Type B pancreatic cell (in vitro differentiated cells): ENCODE measurements at regions not wholly inside any gene's neighbourhood (a gene's known extent, or its start where the extent isn't known, plus 50 kb on each side); places are given as distances from the start of the nearest gene placed in this dataset.

ENCODE experiments used
- DNase-seq: peaks from one replicate; pipeline ENCODE4 v3.0.0; 2021; ENCODE audit warnings: mixed read lengths; ENCODE audit not compliant: unreplicated experiment; ENCODE audit errors: extremely low spot score
- H3K27ac Mint-ChIP-seq: 2 replicates; pipeline ENCODE4 v1.8.0; 2021; ENCODE audit warnings: mild to moderate bottlenecking, mixed read lengths
- H3K27me3 Mint-ChIP-seq: 2 replicates; pipeline ENCODE4 v1.8.0; 2021; ENCODE audit warnings: mixed read lengths
- H3K36me3 Mint-ChIP-seq: 2 replicates; pipeline ENCODE4 v1.8.0; 2021; ENCODE audit warnings: mixed read lengths
- H3K4me1 Mint-ChIP-seq: one replicate; pipeline ENCODE4 v1.8.0; 2021; ENCODE audit warnings: mixed read lengths; ENCODE audit not compliant: unreplicated experiment
- H3K4me3 Mint-ChIP-seq: 2 replicates; pipeline ENCODE4 v1.8.0; 2021; ENCODE audit warnings: mild to moderate bottlenecking, mixed read lengths
- H3K9me3 Mint-ChIP-seq: 2 replicates; pipeline ENCODE4 v1.8.0; 2021; ENCODE audit warnings: mixed read lengths
- CTCF ChIP-seq: fragments of 200-600 bp; sonication (generic); conservative IDR thresholded peaks from 2 replicates; pipeline ENCODE4 v1.5.0; 2021; ENCODE audit warnings: antibody characterized with exemption, mild to moderate bottlenecking

- no peaks in the 10 kb centered on the region for H3K9me3 Mint-ChIP-seq
- peaks cover 9% of the 10 kb centered on the region for H3K4me1 Mint-ChIP-seq
- TF ChIP-seq CTCF: no peak
- no peak for DNase-seq
- H3K27ac Mint-ChIP-seq: no peak overlapping the region
- H3K36me3 Mint-ChIP-seq: no peaks in the 10 kb centered on the region
- no peaks in the 10 kb centered on the region for H3K27me3 Mint-ChIP-seq
- H3K4me3 Mint-ChIP-seq: no peak overlapping the region
Observed at GRCh38 chr14:87000081-87000480, 992.9 kb downstream of the GALC start.

GRCh38 chr14:86999036-86999435, 993.9 kb downstream of the GALC start:
- H3K9me3 Mint-ChIP-seq: no peaks in the 10 kb centered on the region
- H3K27me3 Mint-ChIP-seq: no peaks in the 10 kb centered on the region
- DNase-seq: no peak
- no peak overlapping the region for H3K4me3 Mint-ChIP-seq
- TF ChIP-seq CTCF: no peak
- H3K27ac Mint-ChIP-seq: no peak overlapping the region
- H3K4me1 Mint-ChIP-seq: peaks cover 9% of the 10 kb centered on the region
- H3K36me3 Mint-ChIP-seq: no peaks in the 10 kb centered on the region

DNA sequence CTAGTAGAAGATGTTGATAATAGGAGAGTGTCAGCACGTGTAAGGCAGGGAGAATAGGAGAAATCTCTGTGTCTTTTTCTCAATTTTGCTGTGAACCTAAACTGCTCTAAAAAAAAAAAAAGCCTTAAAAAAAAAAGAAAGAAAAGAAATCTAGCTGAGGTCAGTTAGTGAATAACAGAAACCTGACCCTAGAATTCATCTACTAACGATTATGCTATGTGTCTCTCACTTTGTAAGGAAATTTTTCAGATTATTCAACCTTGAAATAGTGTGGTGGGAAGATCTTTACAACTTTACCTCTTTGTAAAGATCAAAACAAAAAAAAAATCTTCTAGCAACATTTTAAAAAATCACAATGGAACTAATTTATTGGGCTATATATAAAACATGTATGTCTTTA, 995.7 kb downstream of the GALC start:
- no peak for DNase-seq
- TF ChIP-seq CTCF: no peak
- Mint-ChIP-seq H3K36me3 (no peaks in the 10 kb centered on the region), H3K27me3 (no peaks in the 10 kb centered on the region), H3K4me3 (no peak overlapping the region), H3K4me1 (peaks cover 5% of the 10 kb centered on the region), H3K9me3 (no peaks in the 10 kb centered on the region), H3K27ac (no peak overlapping the region)

DNA sequence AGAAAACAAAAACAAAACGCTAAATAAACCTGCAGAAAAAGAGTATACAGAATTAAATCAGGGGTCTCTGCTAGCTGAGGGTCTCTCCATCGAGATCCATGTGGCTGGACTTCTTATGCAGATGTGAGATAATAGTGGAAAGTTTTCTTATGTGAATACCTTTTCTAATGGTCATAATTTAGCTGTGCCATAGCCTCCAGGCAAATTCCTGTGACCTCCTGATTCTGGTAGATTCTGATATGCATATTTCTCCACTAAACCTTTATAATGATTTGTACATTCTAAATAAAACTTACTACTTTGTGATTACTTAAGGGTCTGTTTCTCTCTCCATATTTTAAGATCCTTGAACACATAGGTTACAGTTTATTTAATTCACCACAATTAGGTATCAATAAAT, 1002.6 kb downstream of the GALC start:
- Mint-ChIP-seq H3K4me1 (peaks cover 9% of the 10 kb centered on the region), H3K9me3 (no peaks in the 10 kb centered on the region), H3K4me3 (no peak overlapping the region), H3K27ac (no peak overlapping the region), H3K36me3 (no peaks in the 10 kb centered on the region), H3K27me3 (no peaks in the 10 kb centered on the region)
- no peak for DNase-seq
- TF ChIP-seq CTCF: no peak

- Mint-ChIP-seq H3K4me3 (no peak overlapping the region), H3K9me3 (no peaks in the 10 kb centered on the region), H3K27ac (no peak overlapping the region), H3K4me1 (peaks cover 9% of the 10 kb centered on the region), H3K27me3 (no peaks in the 10 kb centered on the region), H3K36me3 (no peaks in the 10 kb centered on the region)
- DNase-seq: no peak
- no peak for TF ChIP-seq CTCF
Observed at GRCh38 chr14:86989285-86989684, 1003.7 kb downstream of the GALC start.

DNA sequence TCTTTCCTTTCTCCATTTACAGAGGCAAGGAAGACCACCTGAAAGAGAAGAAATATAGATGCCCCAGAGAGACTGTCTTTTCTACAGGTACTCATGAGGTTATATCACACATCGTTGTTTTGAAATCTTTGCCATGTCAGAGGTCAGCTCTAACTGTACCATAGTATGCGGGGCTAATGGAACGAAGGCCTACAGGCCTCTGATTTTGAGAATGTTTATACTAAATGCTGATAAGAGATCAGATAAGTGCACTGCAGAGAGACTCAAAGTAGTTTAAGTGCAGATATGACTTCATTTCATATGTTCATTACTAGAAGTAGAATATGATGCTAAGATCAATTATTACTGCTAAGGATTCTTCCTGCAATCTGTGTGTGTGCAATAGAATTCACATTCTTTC, 1005.0 kb downstream of the GALC start:
- Mint-ChIP-seq H3K36me3 (no peaks in the 10 kb centered on the region), H3K4me3 (no peak overlapping the region), H3K4me1 (peaks cover 9% of the 10 kb centered on the region), H3K27ac (no peak overlapping the region), H3K9me3 (no peaks in the 10 kb centered on the region), H3K27me3 (no peaks in the 10 kb centered on the region)
- TF ChIP-seq CTCF: no peak
- no peak for DNase-seq
